Neural cell (in vitro differentiated cells): ENCODE measurements at regions not wholly inside any gene's neighbourhood (a gene's known extent, or its start where the extent isn't known, plus 50 kb on each side); places are given as distances from the start of the nearest gene placed in this dataset.

Experiments used
- H2AFZ ChIP-seq: fragments of 200-600, 300-800 bp; sonication (generic), shearing (Covaris generic); 2 replicates; pipeline ENCODE4 v1.6.0; 2014; ENCODE audit warnings: low read depth, mild to moderate bottlenecking, antibody characterized with exemption, low read length, moderate library complexity
- H3F3A ChIP-seq: fragments of 200-600 bp; shearing (Covaris generic); 2 replicates; pipeline ENCODE4 v1.6.1; 2016; ENCODE audit warnings: mild to moderate bottlenecking, moderate library complexity, mixed read lengths, antibody characterized with exemption, low read length; ENCODE audit not compliant: insufficient read depth, poor library complexity, severe bottlenecking
- H3K27ac ChIP-seq: fragments of 200-600, 300-800 bp; sonication (generic), shearing (Covaris generic); 2 replicates; pipeline ENCODE4 v1.5.1; 2014; ENCODE audit warnings: mild to moderate bottlenecking, low read length, moderate library complexity
- H3K27me3 ChIP-seq: fragments of 300-800, 200-600 bp; sonication (generic), shearing (Covaris generic); 2 replicates; pipeline ENCODE4 v1.6.0; 2014; ENCODE audit warnings: mild to moderate bottlenecking, low read depth, low read length, moderate library complexity; ENCODE audit not compliant: insufficient read depth
- H3K36me3 ChIP-seq: fragments of 300-800, 200-600 bp; sonication (generic), shearing (Covaris generic); 2 replicates; pipeline ENCODE4 v1.5.1; 2014; ENCODE audit warnings: mild to moderate bottlenecking, antibody characterized with exemption, low read length, moderate library complexity; ENCODE audit not compliant: insufficient read depth
- H3K4me2 ChIP-seq: fragments of 300-800, 200-600 bp; sonication (generic), shearing (Covaris generic); 2 replicates; pipeline ENCODE4 v1.6.0; 2014; ENCODE audit warnings: mild to moderate bottlenecking, low read length
- H3K4me3 ChIP-seq: fragments of 300-800, 200-600 bp; sonication (generic), shearing (Covaris generic); 2 replicates; pipeline ENCODE4 v1.5.1; 2014; ENCODE audit warnings: mild to moderate bottlenecking, low read length, moderate library complexity
- H3K79me2 ChIP-seq: fragments of 200-600 bp; shearing (Covaris generic); replicated peaks from 2 replicates; pipeline ENCODE4 v1.6.0; 2014; ENCODE audit warnings: mild to moderate bottlenecking, low read length, moderate library complexity; ENCODE audit not compliant: insufficient read depth
- H3K9ac ChIP-seq: fragments of 300-800, 200-600 bp; sonication (generic), shearing (Covaris generic); 2 replicates; pipeline ENCODE4 v1.6.1; 2016; ENCODE audit warnings: mild to moderate bottlenecking, low read length, mixed read lengths
- H3K9me2 ChIP-seq: fragments of 200-600 bp; shearing (Covaris generic); 2 replicates; pipeline ENCODE4 v1.6.1; 2016; ENCODE audit warnings: mild to moderate bottlenecking, low read length, mixed read lengths; ENCODE audit not compliant: insufficient read depth
- H3K9me3 ChIP-seq: fragments of 200-600, 300-800 bp; sonication (generic), shearing (Covaris generic); 2 replicates; pipeline ENCODE4 v1.6.1; 2016; ENCODE audit warnings: mild to moderate bottlenecking, mixed run types, low read length, moderate library complexity, mixed read lengths
- H4K20me1 ChIP-seq: fragments of 200-600 bp; shearing (Covaris generic); 2 replicates; pipeline ENCODE4 v1.6.1; 2016; ENCODE audit warnings: mild to moderate bottlenecking, mixed run types; ENCODE audit not compliant: insufficient read depth
- EZH2 ChIP-seq: fragments of 200-600, 300-800 bp; shearing (Covaris generic), sonication (generic); IDR thresholded peaks from 2 replicates; pipeline ENCODE4 v1.6.1; 2014; ENCODE audit warnings: antibody characterized with exemption, low read length, borderline replicate concordance, mild to moderate bottlenecking; ENCODE audit not compliant: insufficient read depth, poor library complexity, severe bottlenecking
- POLR2AphosphoS5 ChIP-seq: IDR thresholded peaks from 2 replicates; pipeline ENCODE4 v1.6.1; 2012
- RAD21 ChIP-seq: fragments of 450-650 bp; conservative IDR thresholded peaks from 2 replicates; pipeline ENCODE4 v1.6.1; 2014; ENCODE audit warnings: antibody characterized with exemption, mild to moderate bottlenecking, moderate library complexity
- SMC3 ChIP-seq: fragments of 450-650 bp; conservative IDR thresholded peaks from 2 replicates; pipeline ENCODE4 v1.6.1; 2014; ENCODE audit warnings: antibody characterized with exemption, mild to moderate bottlenecking, moderate library complexity; ENCODE audit not compliant: poor library complexity
- TAF1 ChIP-seq: IDR thresholded peaks from 2 replicates; pipeline ENCODE4 v1.6.1; 2012; ENCODE audit warnings: low read depth
- TF ChIP-seq, protein P1 (sequence below): fragments of 450-650 bp; IDR thresholded peaks from 2 replicates; pipeline ENCODE4 v1.5.1; 2014; ENCODE audit warnings: antibody characterized with exemption, mild to moderate bottlenecking, moderate library complexity; ENCODE audit not compliant: poor library complexity, severe bottlenecking
- TF ChIP-seq, protein P2 (sequence below): IDR thresholded peaks from 2 replicates; pipeline ENCODE4 v1.6.1; 2012; ENCODE audit warnings: borderline replicate concordance

DNA sequence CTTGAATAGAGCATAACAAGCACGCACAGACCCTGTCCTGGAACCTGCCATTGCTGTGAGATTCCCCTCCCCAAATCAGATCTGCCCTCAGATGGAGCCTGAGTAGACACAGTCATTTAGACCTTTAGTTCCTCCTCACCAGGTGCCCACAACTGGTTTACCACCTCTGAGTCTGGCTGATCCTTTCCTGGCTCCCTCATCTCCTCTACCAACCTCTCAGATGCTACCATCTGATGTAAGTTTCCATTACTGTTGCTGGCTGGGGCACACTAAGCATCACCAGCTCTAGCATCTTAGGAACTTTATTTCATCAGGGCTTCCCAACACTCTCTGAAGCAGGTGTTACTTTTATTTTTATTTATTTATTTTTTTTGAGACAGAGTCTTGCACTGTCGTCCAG is 288.3 kb downstream of the TLE3 start:
- Histone ChIP-seq H2AFZ (no peak overlapping the region), H3F3A (no peaks in the 10 kb centered on the region), H3K9me2 (no peaks in the 10 kb centered on the region), H4K20me1 (no peaks in the 10 kb centered on the region), H3K36me3 (no peaks in the 10 kb centered on the region), H3K27me3 (no peaks in the 10 kb centered on the region), H3K27ac (no peak overlapping the region), H3K9ac (no peak overlapping the region), H3K9me3 (no peaks in the 10 kb centered on the region), H3K4me2 (no peak overlapping the region), H3K79me2 (no peaks in the 10 kb centered on the region), H3K4me3 (no peak overlapping the region)
- TF ChIP-seq SMC3 (no peak), TAF1 (no peak), POLR2AphosphoS5 (no peak)
- TF ChIP-seq, protein P1, sequence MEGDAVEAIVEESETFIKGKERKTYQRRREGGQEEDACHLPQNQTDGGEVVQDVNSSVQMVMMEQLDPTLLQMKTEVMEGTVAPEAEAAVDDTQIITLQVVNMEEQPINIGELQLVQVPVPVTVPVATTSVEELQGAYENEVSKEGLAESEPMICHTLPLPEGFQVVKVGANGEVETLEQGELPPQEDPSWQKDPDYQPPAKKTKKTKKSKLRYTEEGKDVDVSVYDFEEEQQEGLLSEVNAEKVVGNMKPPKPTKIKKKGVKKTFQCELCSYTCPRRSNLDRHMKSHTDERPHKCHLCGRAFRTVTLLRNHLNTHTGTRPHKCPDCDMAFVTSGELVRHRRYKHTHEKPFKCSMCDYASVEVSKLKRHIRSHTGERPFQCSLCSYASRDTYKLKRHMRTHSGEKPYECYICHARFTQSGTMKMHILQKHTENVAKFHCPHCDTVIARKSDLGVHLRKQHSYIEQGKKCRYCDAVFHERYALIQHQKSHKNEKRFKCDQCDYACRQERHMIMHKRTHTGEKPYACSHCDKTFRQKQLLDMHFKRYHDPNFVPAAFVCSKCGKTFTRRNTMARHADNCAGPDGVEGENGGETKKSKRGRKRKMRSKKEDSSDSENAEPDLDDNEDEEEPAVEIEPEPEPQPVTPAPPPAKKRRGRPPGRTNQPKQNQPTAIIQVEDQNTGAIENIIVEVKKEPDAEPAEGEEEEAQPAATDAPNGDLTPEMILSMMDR: no peak

DNA sequence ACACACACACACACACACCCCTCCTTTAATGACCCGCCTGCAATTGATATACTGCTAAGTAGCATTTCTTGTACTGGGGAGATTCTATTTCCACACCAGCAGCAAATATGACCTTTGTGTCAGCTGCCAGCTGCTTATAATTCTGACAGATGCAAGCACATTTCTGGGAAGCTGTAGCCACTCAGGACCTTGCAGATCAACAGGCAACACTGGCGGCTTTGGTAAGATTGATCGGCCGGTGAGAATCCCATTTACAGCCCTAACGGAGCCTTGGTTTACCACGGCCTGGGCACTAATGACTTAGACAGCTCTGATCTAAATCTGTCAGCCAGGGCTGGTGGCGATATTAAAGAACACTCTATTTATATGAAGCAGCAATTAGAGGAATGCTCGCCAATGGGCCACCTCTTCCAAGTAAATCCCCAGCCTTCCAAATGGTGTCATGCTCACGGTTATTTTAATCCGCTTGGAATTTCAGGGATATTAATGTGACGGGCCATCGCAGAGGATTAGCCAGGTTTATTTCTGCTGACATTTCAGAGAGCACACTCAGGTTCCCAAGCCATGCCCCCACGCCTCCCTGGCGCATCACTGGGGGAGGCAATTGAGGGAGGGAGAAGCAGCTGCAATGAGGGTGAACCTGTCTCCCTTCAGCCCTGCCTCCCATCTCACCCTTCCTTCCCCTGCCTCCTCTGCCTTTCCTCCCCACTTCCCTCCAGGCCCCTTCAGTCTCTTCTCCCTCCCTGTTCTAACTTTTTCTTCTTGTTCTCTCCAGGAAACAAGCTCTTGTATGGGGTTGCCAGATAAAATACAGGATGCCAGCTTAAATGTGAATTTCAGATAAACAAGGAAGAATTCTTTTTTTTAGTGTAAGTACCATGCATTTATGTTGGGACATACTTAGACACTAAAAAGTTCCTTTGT is 287.0 kb downstream of the TLE3 start:
- Histone ChIP-seq H3K27ac (no peak overlapping the region), H3K4me2 (no peak overlapping the region), H3K4me3 (no peak overlapping the region), H3K9me3 (no peaks in the 10 kb centered on the region), H2AFZ (no peak overlapping the region), H3K79me2 (no peaks in the 10 kb centered on the region), H3K36me3 (no peaks in the 10 kb centered on the region), H4K20me1 (no peaks in the 10 kb centered on the region), H3K9ac (no peak overlapping the region), H3K9me2 (no peaks in the 10 kb centered on the region), H3F3A (no peaks in the 10 kb centered on the region), H3K27me3 (no peaks in the 10 kb centered on the region)
- TF ChIP-seq POLR2AphosphoS5 (no peak), RAD21 (no peak), EZH2 (no peak), SMC3 (no peak)
- TF ChIP-seq, protein P1: no peak
- TF ChIP-seq, protein P2, sequence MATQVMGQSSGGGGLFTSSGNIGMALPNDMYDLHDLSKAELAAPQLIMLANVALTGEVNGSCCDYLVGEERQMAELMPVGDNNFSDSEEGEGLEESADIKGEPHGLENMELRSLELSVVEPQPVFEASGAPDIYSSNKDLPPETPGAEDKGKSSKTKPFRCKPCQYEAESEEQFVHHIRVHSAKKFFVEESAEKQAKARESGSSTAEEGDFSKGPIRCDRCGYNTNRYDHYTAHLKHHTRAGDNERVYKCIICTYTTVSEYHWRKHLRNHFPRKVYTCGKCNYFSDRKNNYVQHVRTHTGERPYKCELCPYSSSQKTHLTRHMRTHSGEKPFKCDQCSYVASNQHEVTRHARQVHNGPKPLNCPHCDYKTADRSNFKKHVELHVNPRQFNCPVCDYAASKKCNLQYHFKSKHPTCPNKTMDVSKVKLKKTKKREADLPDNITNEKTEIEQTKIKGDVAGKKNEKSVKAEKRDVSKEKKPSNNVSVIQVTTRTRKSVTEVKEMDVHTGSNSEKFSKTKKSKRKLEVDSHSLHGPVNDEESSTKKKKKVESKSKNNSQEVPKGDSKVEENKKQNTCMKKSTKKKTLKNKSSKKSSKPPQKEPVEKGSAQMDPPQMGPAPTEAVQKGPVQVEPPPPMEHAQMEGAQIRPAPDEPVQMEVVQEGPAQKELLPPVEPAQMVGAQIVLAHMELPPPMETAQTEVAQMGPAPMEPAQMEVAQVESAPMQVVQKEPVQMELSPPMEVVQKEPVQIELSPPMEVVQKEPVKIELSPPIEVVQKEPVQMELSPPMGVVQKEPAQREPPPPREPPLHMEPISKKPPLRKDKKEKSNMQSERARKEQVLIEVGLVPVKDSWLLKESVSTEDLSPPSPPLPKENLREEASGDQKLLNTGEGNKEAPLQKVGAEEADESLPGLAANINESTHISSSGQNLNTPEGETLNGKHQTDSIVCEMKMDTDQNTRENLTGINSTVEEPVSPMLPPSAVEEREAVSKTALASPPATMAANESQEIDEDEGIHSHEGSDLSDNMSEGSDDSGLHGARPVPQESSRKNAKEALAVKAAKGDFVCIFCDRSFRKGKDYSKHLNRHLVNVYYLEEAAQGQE: peak; percentile 95
